GM19438 (cell line): ENCODE measurements at regions not wholly inside any gene's neighbourhood (a gene's known extent, or its start where the extent isn't known, plus 50 kb on each side); places are given as distances from the start of the nearest gene placed in this dataset.
"Not testable (repeated sequence)": the region's sequence is repeated elsewhere in the genome, so short reads cannot be mapped to it uniquely, and the experiment has no call there.

Experiments
- ATAC-seq: cut with Tn5 transposase; IDR thresholded peaks from one replicate; pipeline ENCODE4 v1.9.1; 2021; ENCODE audit warnings: low read depth; ENCODE audit not compliant: unreplicated experiment

DNA sequence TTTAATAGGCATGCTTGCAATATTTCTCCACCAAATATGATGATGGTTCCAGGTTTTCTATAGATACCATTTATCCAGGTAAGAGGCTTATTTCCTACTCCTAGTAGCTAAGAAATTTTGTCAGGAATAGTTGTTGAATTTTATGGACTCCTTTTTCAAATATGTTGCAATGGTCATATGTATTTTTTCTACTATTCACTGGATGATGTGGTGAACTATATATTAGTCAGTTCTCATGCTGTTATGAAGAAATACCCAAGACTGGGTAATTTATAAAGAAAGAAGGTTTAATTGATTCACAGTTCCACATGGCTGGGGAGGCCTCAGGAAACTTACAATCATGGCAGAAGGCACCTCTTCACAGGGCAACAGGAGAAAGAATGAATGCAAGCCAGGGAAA, 141.1 kb upstream of the NR3C1 start:
- no peak for ATAC-seq

- ATAC-seq = no peak
These were observed 140.1 kb upstream of the NR3C1 start for GRCh38 chr5:143543358-143544255.

DNA sequence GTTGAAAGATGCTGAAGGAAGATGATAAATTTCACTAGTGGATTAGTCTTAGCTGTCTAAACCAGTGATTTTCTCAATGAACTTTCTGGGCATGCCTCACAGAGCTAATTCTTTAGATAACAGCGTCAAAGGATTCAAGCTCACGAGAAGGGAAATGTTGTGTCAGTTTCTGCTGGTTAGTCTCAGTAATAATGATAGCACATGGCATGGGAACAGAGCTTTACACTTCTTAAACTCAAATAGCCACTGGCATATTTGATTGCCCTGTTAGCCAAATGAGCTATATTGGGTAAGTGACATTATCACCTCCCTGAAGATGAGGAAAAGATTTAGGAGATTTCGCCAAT, 139.3 kb upstream of the NR3C1 start:
- no peak for ATAC-seq

GRCh38 chr5:143541943-143542797, 138.7 kb upstream of the NR3C1 start:
- ATAC-seq = no peak

DNA sequence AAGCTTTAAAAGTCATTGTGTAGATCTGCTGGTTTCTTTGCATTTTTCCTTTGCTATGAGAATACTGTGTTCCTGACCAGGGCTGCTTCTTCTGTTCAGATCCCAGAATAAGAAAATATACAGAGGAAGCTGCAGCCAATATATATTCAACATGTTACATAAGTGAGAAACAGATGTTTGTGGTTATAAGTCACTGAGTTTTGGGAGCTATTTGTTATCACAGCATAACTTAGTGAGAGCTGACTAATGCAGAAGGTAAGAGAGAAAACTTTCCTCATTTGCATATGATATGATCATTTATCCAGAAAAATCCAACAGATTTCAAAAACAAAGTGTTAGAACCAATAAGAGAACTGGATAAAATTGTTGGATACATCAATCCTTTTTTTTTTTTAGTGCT, 136.3 kb upstream of the NR3C1 start:
- ATAC-seq = no peak

DNA sequence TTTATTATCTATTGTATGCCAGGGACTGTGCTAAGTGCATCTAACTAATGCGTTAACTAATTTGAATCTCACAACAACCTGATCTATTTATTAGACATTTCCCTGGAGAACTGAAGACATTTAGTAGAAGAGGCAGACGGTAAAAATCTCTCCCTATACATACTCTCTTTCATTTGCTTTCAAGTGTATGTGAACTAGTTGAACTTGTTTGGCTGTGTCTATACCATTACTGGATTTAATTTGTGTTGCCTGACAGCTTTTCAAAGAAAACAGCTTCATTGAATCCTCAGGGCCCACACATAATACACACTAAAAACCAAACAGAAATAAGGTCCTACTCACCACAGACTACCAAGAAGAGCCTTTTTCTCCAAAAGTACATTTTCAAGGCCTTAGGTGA, 133.6 kb upstream of the NR3C1 start:
- no peak for ATAC-seq

DNA sequence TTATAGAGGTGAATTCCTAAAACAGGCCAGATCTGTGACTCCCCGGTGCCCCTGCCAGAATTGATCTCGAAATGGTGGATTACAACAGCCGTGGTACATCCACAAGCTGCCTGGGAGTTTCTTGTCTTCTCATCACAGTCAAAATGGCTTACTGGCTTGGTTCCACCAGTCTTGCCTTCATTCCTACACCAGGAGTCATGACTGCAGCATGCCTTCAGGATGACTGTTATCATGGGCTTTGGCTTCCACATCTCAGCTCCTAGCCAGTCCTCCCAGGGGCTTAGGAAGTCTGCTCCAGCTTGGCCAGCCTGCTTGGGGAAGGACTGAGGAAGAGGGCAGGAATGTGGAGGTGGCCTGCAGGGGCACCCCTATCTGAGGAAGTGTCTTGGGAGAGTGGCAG, 132.9 kb upstream of the NR3C1 start:
- no peak for ATAC-seq

DNA sequence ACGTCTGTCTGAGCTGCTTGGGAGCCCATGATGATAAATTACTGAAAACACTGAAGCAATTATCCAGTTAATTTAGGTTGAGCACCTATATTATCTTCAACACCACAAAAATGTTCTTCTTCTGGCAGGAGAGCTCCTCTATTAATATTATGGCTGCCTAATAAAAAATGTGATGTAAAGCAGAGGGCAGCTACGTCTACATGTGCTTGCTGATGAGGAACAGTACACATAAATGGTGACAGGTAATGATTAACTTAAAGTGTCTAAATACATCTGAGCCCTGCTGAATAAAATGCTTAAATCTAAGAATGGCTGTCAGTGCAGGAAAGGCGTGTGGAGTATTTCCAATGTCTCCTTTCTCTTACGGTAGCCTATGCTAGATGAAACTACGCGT, 131.3 kb upstream of the NR3C1 start:
- no peak for ATAC-seq

DNA sequence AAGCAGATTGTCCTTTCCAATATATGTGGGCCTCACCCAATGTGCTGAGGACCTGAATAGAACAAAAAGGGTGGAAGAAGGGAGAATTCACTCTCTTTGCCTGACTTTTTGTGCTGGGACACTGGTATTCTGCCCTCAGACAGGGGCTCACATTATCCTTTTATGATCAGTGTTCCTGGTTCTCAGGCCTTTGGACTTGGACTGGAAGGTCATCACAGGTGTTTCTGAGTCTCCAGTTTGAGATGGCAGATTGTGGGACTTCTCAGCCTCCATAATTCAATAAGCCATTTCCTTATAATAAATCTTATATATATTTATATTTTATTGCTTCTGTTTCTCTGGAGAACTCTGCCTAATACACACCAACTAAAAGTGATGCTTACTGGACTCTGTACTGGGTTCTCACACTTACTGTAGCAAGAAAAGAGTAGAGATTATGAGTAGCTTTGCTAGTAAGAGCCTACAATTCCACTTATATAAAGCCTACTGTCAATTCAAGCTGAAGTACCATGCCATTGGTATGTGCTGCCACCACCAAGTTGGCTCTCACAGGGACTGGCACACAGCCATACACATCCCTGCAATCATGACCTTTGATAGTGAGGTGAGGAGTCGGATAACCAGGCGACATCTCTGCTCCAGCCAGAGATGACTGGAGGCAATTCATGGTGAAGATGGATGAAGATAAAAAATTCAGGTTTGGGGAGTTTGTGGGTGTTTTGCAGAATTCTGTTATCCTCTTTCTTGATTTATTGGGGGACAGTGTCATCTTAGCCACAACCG, 130.7 kb upstream of the NR3C1 start:
- no peak for ATAC-seq

DNA sequence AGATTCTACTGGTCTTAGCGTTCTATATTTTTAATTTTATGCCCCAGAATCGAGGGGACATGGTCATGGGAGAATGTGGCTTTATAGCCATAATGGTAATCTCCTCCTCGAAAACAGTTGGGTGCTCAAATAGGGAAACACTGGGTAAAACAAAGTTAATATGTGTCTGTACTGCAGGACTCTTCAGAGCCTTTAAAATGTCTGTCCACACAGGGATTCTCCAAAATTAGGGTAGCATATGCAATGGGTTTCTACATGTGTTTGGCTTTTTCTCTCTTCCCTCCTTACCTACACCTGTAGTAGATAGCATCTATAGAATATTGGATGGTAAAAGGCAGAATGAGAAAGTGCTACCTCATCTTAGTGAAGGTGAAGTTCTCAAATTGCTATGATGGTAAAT, 130.0 kb upstream of the NR3C1 start:
- no peak for ATAC-seq

- ATAC-seq = no peak
These were observed 124.3 kb upstream of the NR3C1 start for GRCh38 chr5:143527808-143528207.

- ATAC-seq = no peak
These were observed 121.7 kb upstream of the NR3C1 start for GRCh38 chr5:143525176-143525575.

GRCh38 chr5:143524338-143524945, 121.0 kb upstream of the NR3C1 start:
- ATAC-seq = no peak

DNA sequence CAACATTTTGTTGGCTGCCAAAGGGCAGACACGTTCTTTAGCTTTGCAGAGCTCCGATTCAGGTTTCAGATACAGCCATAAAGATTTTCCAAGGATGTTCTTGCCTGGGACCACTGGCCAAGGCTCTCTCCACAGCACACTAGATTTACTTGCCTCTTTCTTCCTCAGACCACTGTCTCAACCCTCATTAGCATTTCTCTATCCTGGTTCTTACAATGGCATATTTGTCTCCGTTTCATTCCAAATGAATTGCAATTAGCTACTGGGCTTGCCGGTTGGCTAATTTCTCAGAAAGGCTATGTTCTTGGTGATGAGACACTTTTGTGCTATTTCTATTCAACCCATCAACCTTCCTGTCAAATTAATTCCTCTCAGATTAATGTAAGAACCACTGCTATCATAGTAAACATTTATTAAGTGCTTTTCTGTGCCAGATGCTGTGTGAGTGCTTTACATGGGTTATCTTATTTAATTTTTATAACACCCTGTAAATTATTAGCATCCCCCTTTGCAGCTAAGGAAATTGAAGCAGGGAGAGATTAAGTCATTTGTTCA, 118.4 kb upstream of the NR3C1 start:
- ATAC-seq = no peak

- ATAC-seq = no peak
These were observed 117.7 kb upstream of the NR3C1 start for GRCh38 chr5:143521141-143521540.

GRCh38 chr5:143519215-143519614, 115.7 kb upstream of the NR3C1 start:
- ATAC-seq = not testable (repeated sequence)

DNA sequence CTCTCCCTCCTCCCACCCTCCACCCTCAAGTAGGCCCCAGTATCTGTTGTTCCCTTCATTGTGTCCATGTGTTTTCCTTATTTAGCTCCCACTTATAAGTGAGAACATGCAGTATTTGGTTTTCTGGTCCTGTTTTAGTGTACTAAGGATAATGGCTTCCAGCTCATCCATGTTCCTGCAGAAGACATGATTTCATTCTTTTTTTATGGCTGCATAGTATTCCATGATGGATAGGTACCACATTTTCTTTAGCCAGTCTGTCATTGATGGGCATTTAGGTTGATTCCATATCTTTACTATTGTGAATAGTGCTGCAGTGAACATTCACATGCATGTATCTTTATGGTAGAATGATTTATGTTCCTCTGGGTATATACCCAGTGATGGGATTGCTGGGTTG, 114.3 kb upstream of the NR3C1 start:
- not testable (repeated sequence) for ATAC-seq

- no peak for ATAC-seq
These were observed 112.8 kb upstream of the NR3C1 start for GRCh38 chr5:143516249-143516648.

DNA sequence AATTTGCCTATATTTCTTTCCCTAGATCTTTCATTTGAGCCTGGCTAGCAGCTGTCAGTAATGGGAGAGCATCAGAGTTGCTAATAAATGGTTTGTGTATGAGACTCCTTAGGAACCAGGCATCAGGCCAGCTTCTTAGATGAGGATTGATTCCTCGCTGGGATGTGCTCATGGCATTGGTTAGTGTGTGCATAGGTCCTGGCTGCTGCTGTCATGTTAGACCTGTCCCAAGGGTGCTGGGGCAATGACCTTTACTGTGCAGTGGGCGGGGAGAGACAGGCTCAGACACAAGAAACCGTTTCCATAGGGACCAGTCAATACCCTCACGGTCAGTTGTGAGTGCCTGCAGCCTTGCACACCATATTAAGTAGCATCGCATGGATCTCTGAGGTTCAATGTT, 112.3 kb upstream of the NR3C1 start:
- ATAC-seq = no peak

GRCh38 chr5:143514616-143515335, 111.3 kb upstream of the NR3C1 start:
- no peak for ATAC-seq
